ENCODE measurements at regions not wholly inside any gene's neighbourhood (a gene's known extent, or its start where the extent isn't known, plus 50 kb on each side); places are given as distances from the start of the nearest gene placed in this dataset.

DNA sequence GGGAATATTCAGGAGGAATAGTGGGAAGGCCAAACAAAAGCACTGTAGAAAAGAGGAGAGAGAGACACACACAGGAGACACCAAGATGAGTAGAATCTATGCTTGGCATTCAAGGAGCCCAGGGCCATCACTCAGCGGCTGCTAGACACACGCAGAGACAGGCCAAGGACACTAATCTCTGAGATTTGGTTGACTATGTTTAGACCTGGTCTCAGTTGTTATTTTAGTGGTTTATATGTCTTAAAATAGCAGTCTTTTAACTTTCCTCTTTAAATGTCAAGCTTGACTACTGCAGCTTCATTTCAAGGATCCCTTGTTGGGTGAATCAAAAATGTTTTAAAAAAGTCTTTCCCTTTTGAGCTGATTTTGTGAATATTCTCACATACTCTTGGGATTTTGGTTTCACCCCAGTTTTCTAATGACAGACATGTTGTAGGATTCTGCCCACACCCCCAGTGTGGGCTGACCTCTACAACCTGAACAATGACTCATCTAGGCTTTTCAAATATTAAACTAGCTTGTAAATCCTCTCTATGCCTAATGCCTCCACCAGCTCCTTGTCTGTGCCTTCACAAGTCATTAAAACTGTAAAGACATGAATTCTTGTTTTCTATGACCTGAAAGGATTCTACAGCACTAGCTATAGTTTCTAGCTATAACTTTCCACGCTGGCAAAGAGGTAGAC, 142.7 kb upstream of the EXOC2 start:
- TF ChIP-seq, protein P1, sequence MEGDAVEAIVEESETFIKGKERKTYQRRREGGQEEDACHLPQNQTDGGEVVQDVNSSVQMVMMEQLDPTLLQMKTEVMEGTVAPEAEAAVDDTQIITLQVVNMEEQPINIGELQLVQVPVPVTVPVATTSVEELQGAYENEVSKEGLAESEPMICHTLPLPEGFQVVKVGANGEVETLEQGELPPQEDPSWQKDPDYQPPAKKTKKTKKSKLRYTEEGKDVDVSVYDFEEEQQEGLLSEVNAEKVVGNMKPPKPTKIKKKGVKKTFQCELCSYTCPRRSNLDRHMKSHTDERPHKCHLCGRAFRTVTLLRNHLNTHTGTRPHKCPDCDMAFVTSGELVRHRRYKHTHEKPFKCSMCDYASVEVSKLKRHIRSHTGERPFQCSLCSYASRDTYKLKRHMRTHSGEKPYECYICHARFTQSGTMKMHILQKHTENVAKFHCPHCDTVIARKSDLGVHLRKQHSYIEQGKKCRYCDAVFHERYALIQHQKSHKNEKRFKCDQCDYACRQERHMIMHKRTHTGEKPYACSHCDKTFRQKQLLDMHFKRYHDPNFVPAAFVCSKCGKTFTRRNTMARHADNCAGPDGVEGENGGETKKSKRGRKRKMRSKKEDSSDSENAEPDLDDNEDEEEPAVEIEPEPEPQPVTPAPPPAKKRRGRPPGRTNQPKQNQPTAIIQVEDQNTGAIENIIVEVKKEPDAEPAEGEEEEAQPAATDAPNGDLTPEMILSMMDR (IDR thresholded peaks at IDR 0.05), result no peak
- no peak for TF ChIP-seq SP1 (CRISPR knock-in tag; conservative IDR thresholded peaks at IDR 0.05)
- TF ChIP-seq ZNF416 (CRISPR knock-in tag; IDR thresholded peaks at IDR 0.05), result no peak
- TF ChIP-seq HMGXB4 (CRISPR knock-in tag; IDR thresholded peaks at IDR 0.05), result no peak
- no peak for TF ChIP-seq CREB1 (CRISPR knock-in tag; IDR thresholded peaks at IDR 0.05)
- TF ChIP-seq, protein P2, sequence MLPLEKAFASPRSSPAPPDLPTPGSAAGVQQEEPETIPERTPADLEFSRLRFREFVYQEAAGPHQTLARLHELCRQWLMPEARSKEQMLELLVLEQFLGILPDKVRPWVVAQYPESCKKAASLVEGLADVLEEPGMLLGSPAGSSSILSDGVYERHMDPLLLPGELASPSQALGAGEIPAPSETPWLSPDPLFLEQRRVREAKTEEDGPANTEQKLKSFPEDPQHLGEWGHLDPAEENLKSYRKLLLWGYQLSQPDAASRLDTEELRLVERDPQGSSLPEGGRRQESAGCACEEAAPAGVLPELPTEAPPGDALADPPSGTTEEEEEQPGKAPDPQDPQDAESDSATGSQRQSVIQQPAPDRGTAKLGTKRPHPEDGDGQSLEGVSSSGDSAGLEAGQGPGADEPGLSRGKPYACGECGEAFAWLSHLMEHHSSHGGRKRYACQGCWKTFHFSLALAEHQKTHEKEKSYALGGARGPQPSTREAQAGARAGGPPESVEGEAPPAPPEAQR (CRISPR knock-in tag; IDR thresholded peaks at IDR 0.05), result no peak
- TF ChIP-seq ZNF263 (CRISPR knock-in tag; IDR thresholded peaks at IDR 0.05; ENCODE audit: low read depth), result no peak
- TF ChIP-seq PREB (CRISPR knock-in tag; IDR thresholded peaks at IDR 0.05; ENCODE audit: borderline replicate concordance), result no peak
- no peak for TF ChIP-seq ERG (CRISPR knock-in tag; IDR thresholded peaks at IDR 0.05)
- no peak for TF ChIP-seq AFF4 (CRISPR knock-in tag; IDR thresholded peaks at IDR 0.05; ENCODE audit: borderline replicate concordance)
